SK-N-MC (cell line): ENCODE measurements at regions not wholly inside any gene's neighbourhood (a gene's known extent, or its start where the extent isn't known, plus 50 kb on each side); places are given as distances from the start of the nearest gene placed in this dataset.

Source experiments
- EZH2 ChIP-seq: fragments of 200-600 bp; sonication (generic); IDR thresholded peaks from one replicate; pipeline ENCODE4 v1.6.1; 2017; ENCODE audit warnings: antibody characterized with exemption
- POLR2AphosphoS5 ChIP-seq: IDR thresholded peaks from 2 replicates; pipeline ENCODE4 v1.6.1; 2012; ENCODE audit warnings: mild to moderate bottlenecking, low read depth, low read length, borderline replicate concordance

DNA sequence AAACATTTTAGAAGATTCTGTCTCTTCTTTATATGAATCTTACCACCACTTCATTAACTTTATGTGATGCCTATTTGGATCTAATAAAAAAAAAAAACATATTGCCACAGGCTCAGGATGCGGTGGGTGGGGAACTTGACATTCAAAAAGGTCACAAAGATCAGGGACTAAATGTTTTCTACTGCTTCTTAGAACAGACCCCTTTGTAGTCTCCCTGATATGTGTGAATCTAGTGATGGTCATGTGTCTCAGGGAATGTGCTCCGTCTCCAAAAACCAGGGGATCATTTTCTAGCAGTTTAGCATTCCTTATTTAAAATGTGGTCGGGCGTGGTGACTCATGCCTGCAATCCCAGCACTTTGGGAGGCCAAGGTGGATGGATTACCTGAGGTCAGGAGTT lies 807.8 kb upstream of the CHAC2 start:
- TF ChIP-seq EZH2, result no peak
- TF ChIP-seq POLR2AphosphoS5, result no peak
